Chondrocyte (in vitro differentiated cells): ENCODE measurements at regions not wholly inside any gene's neighbourhood (a gene's known extent, or its start where the extent isn't known, plus 50 kb on each side); places are given as distances from the start of the nearest gene placed in this dataset.

ENCODE experiments used
- DNase-seq: peaks from one replicate; pipeline ENCODE4 v3.0.0; 2021; ENCODE audit warnings: mixed read lengths, low spot score
- H3K27ac Mint-ChIP-seq: one replicate; pipeline ENCODE4 v1.8.0; 2021; ENCODE audit warnings: mild to moderate bottlenecking, moderate library complexity, mixed read lengths; ENCODE audit not compliant: unreplicated experiment
- H3K27me3 Mint-ChIP-seq: 2 replicates; pipeline ENCODE4 v1.8.0; 2021; ENCODE audit warnings: low read depth, mixed read lengths
- H3K36me3 Mint-ChIP-seq: 2 replicates; pipeline ENCODE4 v1.8.0; 2021; ENCODE audit warnings: low read depth, mixed read lengths
- H3K4me1 Mint-ChIP-seq: 2 replicates; pipeline ENCODE4 v1.8.0; 2021; ENCODE audit warnings: low read depth, mild to moderate bottlenecking, mixed read lengths
- H3K4me3 Mint-ChIP-seq: one replicate; pipeline ENCODE4 v1.8.0; 2021; ENCODE audit warnings: mild to moderate bottlenecking, moderate library complexity, mixed read lengths; ENCODE audit not compliant: unreplicated experiment
- H3K9me3 Mint-ChIP-seq: 2 replicates; pipeline ENCODE4 v1.8.0; 2021; ENCODE audit warnings: low read depth, mixed read lengths
- TF ChIP-seq, protein P1 (sequence below): fragments of 200-600 bp; sonication (generic); IDR thresholded peaks from 2 replicates; pipeline ENCODE4 v1.5.0; 2021; ENCODE audit warnings: antibody characterized with exemption, mild to moderate bottlenecking, moderate library complexity

DNA sequence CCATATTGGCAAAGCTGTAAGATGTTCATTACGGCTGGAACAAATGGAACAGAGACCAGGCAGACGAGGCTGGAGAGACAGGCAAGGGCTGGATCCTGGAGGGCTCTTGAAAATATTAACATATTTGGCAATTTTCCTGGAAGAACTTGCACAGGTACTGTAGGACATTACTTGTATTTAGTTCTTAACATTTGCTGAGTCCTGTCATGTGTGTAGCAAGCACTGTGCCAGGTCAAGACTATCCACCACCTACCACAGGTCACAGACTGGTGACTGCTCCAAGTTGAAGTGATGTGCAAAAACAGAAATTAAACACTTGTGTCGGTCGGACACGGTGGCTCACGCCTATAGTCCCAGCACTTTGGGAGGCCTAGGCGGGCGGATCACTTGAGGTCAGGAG is 58.7 kb upstream of the TNRC6B start:
- peaks cover 3% of the 10 kb centered on the region for H3K4me1 Mint-ChIP-seq
- no peak overlapping the region for H3K27ac Mint-ChIP-seq
- H3K9me3 Mint-ChIP-seq: no peaks in the 10 kb centered on the region
- H3K27me3 Mint-ChIP-seq: no peaks in the 10 kb centered on the region
- DNase-seq: no peak
- TF ChIP-seq, protein P1, sequence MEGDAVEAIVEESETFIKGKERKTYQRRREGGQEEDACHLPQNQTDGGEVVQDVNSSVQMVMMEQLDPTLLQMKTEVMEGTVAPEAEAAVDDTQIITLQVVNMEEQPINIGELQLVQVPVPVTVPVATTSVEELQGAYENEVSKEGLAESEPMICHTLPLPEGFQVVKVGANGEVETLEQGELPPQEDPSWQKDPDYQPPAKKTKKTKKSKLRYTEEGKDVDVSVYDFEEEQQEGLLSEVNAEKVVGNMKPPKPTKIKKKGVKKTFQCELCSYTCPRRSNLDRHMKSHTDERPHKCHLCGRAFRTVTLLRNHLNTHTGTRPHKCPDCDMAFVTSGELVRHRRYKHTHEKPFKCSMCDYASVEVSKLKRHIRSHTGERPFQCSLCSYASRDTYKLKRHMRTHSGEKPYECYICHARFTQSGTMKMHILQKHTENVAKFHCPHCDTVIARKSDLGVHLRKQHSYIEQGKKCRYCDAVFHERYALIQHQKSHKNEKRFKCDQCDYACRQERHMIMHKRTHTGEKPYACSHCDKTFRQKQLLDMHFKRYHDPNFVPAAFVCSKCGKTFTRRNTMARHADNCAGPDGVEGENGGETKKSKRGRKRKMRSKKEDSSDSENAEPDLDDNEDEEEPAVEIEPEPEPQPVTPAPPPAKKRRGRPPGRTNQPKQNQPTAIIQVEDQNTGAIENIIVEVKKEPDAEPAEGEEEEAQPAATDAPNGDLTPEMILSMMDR: no peak
- no peaks in the 10 kb centered on the region for H3K36me3 Mint-ChIP-seq
- H3K4me3 Mint-ChIP-seq: no peak overlapping the region

DNA sequence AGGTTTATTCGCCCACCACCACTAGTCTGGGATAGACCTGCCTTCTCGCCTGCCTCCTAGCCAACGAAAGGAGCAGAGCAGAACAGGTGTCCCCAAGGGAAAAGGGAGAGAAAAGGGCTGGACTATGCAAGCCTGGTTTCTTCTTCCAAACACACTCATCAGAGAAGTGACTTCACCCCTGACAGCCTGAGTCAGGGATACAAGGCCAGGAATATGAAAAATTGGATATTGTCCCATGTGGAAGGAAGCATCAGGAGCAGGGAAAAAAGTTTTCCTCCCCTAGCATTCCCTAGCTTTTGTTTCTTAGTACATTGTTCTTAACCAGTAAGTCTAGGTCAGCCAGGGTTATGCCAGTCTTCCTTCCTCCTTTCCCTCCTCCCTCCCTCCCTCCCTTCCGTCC is 56.9 kb upstream of the TNRC6B start:
- peaks cover 11% of the 10 kb centered on the region for H3K4me1 Mint-ChIP-seq
- no peak for DNase-seq
- TF ChIP-seq, protein P1: no peak
- H3K27me3 Mint-ChIP-seq: no peaks in the 10 kb centered on the region
- no peak overlapping the region for H3K4me3 Mint-ChIP-seq
- H3K9me3 Mint-ChIP-seq: no peaks in the 10 kb centered on the region
- no peak overlapping the region for H3K27ac Mint-ChIP-seq
- no peaks in the 10 kb centered on the region for H3K36me3 Mint-ChIP-seq

DNA sequence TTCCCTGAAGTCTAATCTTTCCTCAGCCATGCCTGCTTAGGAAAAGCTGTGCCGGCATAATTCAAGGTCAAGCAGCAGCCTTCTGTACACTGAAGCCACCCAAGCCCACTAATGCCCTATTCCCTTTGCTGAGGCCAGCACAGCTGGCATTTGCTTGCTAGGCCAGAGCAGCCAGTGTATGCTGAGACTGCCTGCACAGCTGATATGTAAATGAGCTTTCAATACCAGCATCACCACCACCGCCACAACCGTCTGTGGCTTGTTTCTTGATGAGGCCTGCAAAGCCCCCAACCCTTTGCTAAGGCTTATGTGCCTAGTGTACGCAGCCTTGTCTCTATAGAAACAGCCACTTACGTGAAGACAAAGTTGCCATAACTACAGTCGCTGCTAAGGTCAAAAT is 56.3 kb upstream of the TNRC6B start:
- no peak overlapping the region for H3K27ac Mint-ChIP-seq
- H3K36me3 Mint-ChIP-seq: no peaks in the 10 kb centered on the region
- DNase-seq: no peak
- no peak overlapping the region for H3K4me3 Mint-ChIP-seq
- TF ChIP-seq, protein P1: no peak
- peaks cover 11% of the 10 kb centered on the region for H3K4me1 Mint-ChIP-seq
- no peaks in the 10 kb centered on the region for H3K9me3 Mint-ChIP-seq
- no peaks in the 10 kb centered on the region for H3K27me3 Mint-ChIP-seq

DNA sequence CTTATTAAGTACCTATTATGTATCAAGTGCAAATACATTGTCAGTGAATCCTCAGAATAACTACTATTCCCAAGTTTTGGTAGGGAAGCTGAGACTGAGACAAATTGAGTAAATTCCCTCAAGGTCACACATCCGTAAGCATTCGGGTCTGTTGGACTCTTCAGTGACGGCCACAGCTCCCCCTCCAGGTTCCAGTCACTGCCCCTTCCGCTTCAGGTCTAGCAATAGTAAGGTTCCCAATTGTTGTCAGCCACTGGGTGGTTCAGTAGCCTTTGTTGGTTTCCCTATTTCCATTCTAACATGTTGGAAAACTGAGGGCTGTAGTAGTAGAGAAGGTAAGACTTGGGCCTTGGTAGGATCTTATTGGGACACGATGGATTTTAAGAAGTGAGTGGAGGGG is 54.9 kb upstream of the TNRC6B start:
- no peak overlapping the region for H3K4me3 Mint-ChIP-seq
- H3K27ac Mint-ChIP-seq: peak overlapping the region; percentile 49
- H3K9me3 Mint-ChIP-seq: no peaks in the 10 kb centered on the region
- TF ChIP-seq, protein P1: no peak
- no peaks in the 10 kb centered on the region for H3K36me3 Mint-ChIP-seq
- DNase-seq: no peak
- H3K4me1 Mint-ChIP-seq: peaks cover 11% of the 10 kb centered on the region
- no peaks in the 10 kb centered on the region for H3K27me3 Mint-ChIP-seq

DNA sequence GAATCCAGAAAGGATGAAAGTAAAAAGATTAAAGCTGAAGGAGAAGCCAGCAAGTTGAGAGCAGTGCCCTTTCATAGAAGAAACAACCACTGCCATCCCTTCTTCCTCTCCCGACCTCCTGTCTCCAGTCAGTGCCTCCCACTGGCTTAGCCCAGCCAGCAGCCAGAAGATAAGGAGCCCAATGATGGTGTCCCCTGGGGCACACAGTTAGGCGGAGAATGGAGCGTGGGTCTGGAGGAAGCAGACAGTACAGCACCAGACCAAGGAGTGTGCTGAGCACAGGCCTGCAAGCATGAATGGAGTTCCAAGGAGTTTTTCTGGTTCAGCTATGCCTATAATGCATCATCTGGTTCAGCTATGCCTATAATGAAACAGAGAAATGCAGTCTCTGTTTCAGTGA is 54.3 kb upstream of the TNRC6B start:
- H3K27ac Mint-ChIP-seq: no peak overlapping the region
- DNase-seq: no peak
- H3K36me3 Mint-ChIP-seq: no peaks in the 10 kb centered on the region
- no peaks in the 10 kb centered on the region for H3K9me3 Mint-ChIP-seq
- no peaks in the 10 kb centered on the region for H3K27me3 Mint-ChIP-seq
- peaks cover 11% of the 10 kb centered on the region for H3K4me1 Mint-ChIP-seq
- H3K4me3 Mint-ChIP-seq: no peak overlapping the region
- TF ChIP-seq, protein P1: no peak
